ENCODE measurements at regions not wholly inside any gene's neighbourhood (a gene's known extent, or its start where the extent isn't known, plus 50 kb on each side); places are given as distances from the start of the nearest gene placed in this dataset.

DNA sequence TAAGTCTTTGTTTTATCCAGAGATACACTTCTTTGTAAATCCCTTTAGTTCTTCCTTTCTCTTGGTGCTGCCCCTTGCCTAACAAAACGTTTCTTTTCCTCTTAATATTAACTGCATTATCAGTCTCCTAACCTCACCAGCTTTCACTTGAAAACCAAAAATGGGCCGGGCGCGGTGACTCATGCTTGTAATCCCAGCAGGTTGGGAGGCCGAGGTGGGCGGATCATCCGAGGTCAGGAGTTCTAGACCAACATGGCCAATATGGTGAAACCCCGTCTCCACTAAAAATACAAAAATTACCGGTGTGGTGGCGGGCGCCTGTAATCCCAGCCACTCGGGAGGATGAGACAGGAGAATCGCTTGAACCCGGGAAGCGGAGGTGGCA is 329.8 kb upstream of the MIR17HG start:
- FAIRE-seq (no peak), DNase-seq (ENCODE audit: extremely low read depth in 1 of 4, low spot score in 3 of 4) (peak in 1 of 4 experiments; percentile 38), ATAC-seq (peak; percentile 55)
- Histone ChIP-seq H3K27me3 (ENCODE audit: control insufficient read depth in 2 of 2, insufficient read depth in 2 of 2, low read length in 2 of 2) (no peaks in the 10 kb centered on the region), H4K20me1 (replicated peaks; ENCODE audit: control insufficient read depth, insufficient read depth, low read length) (no peaks in the 10 kb centered on the region), H3K9ac (ENCODE audit: insufficient read depth in 1 of 2, low read depth in 2 of 2, low read length in 2 of 2) (no peak overlapping the region), H2AFZ (ENCODE audit: low read depth, low read length) (no peak overlapping the region), H3K27ac (ENCODE audit: extremely low read depth, low read depth, low read length) (no peak overlapping the region), H3K4me1 (replicated peaks in 1 of 2; ENCODE audit: control insufficient read depth in 2 of 2, insufficient read depth in 2 of 2, low read length in 2 of 2) (no peaks in the 10 kb centered on the region), H3K36me3 (ENCODE audit: control insufficient read depth, insufficient read depth, low read length) (no peaks in the 10 kb centered on the region), H3K4me2 (ENCODE audit: insufficient read depth, low read length) (no peak overlapping the region), H3K9me1 (ENCODE audit: control insufficient read depth, insufficient read depth, low read length) (no peaks in the 10 kb centered on the region), H3K79me2 (ENCODE audit: control insufficient read depth, insufficient read depth, low read length) (no peaks in the 10 kb centered on the region), H3K9me3 (replicated peaks; ENCODE audit: control insufficient read depth, insufficient read depth, low read depth, low read length) (no peaks in the 10 kb centered on the region), H3K4me3 (no peak overlapping the region)
- intact Hi-C loops (cut with micrococcal nuclease), result loop anchor here (5.0 kb wide), 2 partner anchors 150 to 1675 kb away; no protein-coding TSS in a partner anchor
- no TSS peak for BruUV-seq (replicated peaks)
- CTCF ChIA-PET (ENCODE audit: low intra/inter-chr PET ratio), result interaction anchor here (0.6 to 0.8 kb wide), 4 partner anchors 148 to 629 kb away, joined by 3 to 4 read pairs (median 3); no protein-coding TSS in a partner anchor
- TF ChIP-seq, protein P1, sequence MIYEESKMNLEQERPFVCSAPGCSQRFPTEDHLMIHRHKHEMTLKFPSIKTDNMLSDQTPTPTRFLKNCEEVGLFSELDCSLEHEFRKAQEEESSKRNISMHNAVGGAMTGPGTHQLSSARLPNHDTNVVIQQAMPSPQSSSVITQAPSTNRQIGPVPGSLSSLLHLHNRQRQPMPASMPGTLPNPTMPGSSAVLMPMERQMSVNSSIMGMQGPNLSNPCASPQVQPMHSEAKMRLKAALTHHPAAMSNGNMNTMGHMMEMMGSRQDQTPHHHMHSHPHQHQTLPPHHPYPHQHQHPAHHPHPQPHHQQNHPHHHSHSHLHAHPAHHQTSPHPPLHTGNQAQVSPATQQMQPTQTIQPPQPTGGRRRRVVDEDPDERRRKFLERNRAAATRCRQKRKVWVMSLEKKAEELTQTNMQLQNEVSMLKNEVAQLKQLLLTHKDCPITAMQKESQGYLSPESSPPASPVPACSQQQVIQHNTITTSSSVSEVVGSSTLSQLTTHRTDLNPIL (CRISPR knock-in tag; IDR thresholded peaks at IDR 0.05), result 0 out of 2 replicates have a peak, but pooled peaks have one; percentile 27
- TF ChIP-seq LCOR (CRISPR knock-in tag; IDR thresholded peaks at IDR 0.05) (no peak), EGR1 (conservative IDR thresholded peaks at IDR 0.05) (peak; percentile 26; the same call in 1 of the 2 replicates), ATF3 (IDR thresholded peaks at IDR 0.05) (no peak), ATF3 (CRISPR knock-in tag; conservative IDR thresholded peaks at IDR 0.05) (peak; percentile 32; the same call in 1 of the 2 replicates)
- TF ChIP-seq, protein P2, sequence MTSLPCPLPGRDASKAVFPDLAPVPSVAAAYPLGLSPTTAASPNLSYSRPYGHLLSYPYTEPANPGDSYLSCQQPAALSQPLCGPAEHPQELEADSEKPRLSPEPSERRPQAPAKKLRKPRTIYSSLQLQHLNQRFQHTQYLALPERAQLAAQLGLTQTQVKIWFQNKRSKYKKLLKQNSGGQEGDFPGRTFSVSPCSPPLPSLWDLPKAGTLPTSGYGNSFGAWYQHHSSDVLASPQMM (CRISPR knock-in tag; IDR thresholded peaks at IDR 0.05), result peak; percentile 62; the same call in 1 of the 2 replicates
- 1% methylated on average over 15 of the region's 15 CpGs for WGBS (ENCODE audit: insufficient coverage, low coverage, missing lambda C conversion rate)
- in situ Hi-C loops (cut with MboI), result loop anchor here (25.0 kb wide), 1 partner anchor 1670 kb away; no protein-coding TSS in a partner anchor
- POLR2A ChIA-PET, result interaction anchor here (1.6 kb wide), 1 partner anchor 210 kb away, joined by 3 read pairs; no protein-coding TSS in a partner anchor

All from K562 (cell line).